IMR-90 (cell line): ENCODE measurements at regions not wholly inside any gene's neighbourhood (a gene's known extent, or its start where the extent isn't known, plus 50 kb on each side); places are given as distances from the start of the nearest gene placed in this dataset.

Experiments
- ATAC-seq: fragments of 200-7000 bp; cut with Tn5 transposase; 2 replicates; pipeline ENCODE4 v1.9.1; 2020; ENCODE audit warnings: low read depth, mild to moderate bottlenecking, moderate library complexity
- BruUV-seq: library from RNA; stranded (reverse); fragments of 400-500 nt; replicated peaks from 2 replicates; lab custom pipeline; 2021; lab: Mats Ljungman, UMichigan
- CTCF ChIA-PET: fragments of 300-600 bp; formaldehyde crosslinking; extraction: SDS; loops from one replicate; lab custom pipeline; 2021; ENCODE audit warnings: antibody characterized with exemption; lab: Yijun Ruan, JAX
- POLR2A ChIA-PET: fragments of 300-600 bp; sonication (Branson Sonifier 250); formaldehyde crosslinking; loops from one replicate; lab custom pipeline; 2022; ENCODE audit warnings: antibody characterized with exemption; ENCODE audit not compliant: unreplicated experiment; lab: Charles Lee
- DNase-seq: peaks from one replicate; pipeline ENCODE4 v3.0.0; 2013
- H2AFZ ChIP-seq: replicated peaks from 2 replicates; pipeline ENCODE3; 2013; ENCODE audit warnings: low read length, mild to moderate bottlenecking; ENCODE audit not compliant: poor library complexity
- H2AK5ac ChIP-seq: 2 replicates; pipeline ENCODE4 v1.6.1; 2013; ENCODE audit warnings: low read depth, low read length, inconsistent platforms
- H2AK9ac ChIP-seq: replicated peaks from 2 replicates; pipeline ENCODE3; 2013; ENCODE audit warnings: mild to moderate bottlenecking, low read depth, low read length, moderate library complexity; ENCODE audit not compliant: poor library complexity
- H2BK120ac ChIP-seq: 2 replicates; pipeline ENCODE4 v1.6.1; 2013; ENCODE audit warnings: low read depth, low read length, inconsistent platforms
- H2BK15ac ChIP-seq: 3 replicates; pipeline ENCODE4 v1.6.1; 2013; ENCODE audit warnings: low read depth, low read length, inconsistent platforms
- H2BK20ac ChIP-seq: 2 replicates; pipeline ENCODE4 v1.6.1; 2013; ENCODE audit warnings: low read depth, mild to moderate bottlenecking, inconsistent platforms, low read length, moderate library complexity
- H2BK5ac ChIP-seq: 2 replicates; pipeline ENCODE4 v1.6.1; 2013; ENCODE audit warnings: mild to moderate bottlenecking, low read depth, low read length, inconsistent platforms; ENCODE audit not compliant: poor library complexity, severe bottlenecking
- H3K14ac ChIP-seq: replicated peaks from 2 replicates; pipeline ENCODE4 v1.6.1; 2013; ENCODE audit warnings: low read depth, low read length, inconsistent platforms
- H3K18ac ChIP-seq: 2 replicates; pipeline ENCODE4 v1.6.1; 2013; ENCODE audit warnings: low read depth, low read length, control low read depth
- H3K23ac ChIP-seq: 2 replicates; pipeline ENCODE4 v1.6.1; 2013; ENCODE audit warnings: low read depth, low read length, inconsistent platforms
- H3K27ac ChIP-seq: 2 replicates; pipeline ENCODE4 v1.5.1; 2013; ENCODE audit warnings: mild to moderate bottlenecking, control low read depth, low read length; ENCODE audit not compliant: insufficient read depth
- H3K27me3 ChIP-seq: 2 replicates; pipeline ENCODE4 v1.6.1; 2013; ENCODE audit warnings: low read length; ENCODE audit not compliant: control insufficient read depth, insufficient read depth
- H3K36me3 ChIP-seq: 2 replicates; pipeline ENCODE4 v1.6.1; 2013; ENCODE audit warnings: low read length, mixed read lengths; ENCODE audit not compliant: control insufficient read depth, insufficient read depth
- H3K4ac ChIP-seq: 2 replicates; pipeline ENCODE4 v1.6.1; 2013; ENCODE audit warnings: low read depth, low read length, inconsistent platforms
- H3K4me1 ChIP-seq: 2 replicates; pipeline ENCODE4 v1.6.1; 2013; ENCODE audit warnings: low read length, mixed read lengths; ENCODE audit not compliant: control insufficient read depth, insufficient read depth
- H3K4me2 ChIP-seq: 2 replicates; pipeline ENCODE4 v1.6.1; 2013; ENCODE audit warnings: low read depth, mild to moderate bottlenecking, control low read depth, low read length, moderate library complexity
- H3K4me3 ChIP-seq: 2 replicates; pipeline ENCODE4 v1.5.1; 2013; ENCODE audit warnings: low read depth, mild to moderate bottlenecking, control low read depth, low read length, moderate library complexity; ENCODE audit not compliant: insufficient read depth
- H3K56ac ChIP-seq: 2 replicates; pipeline ENCODE4 v1.6.1; 2013; ENCODE audit warnings: low read length, inconsistent platforms; ENCODE audit not compliant: insufficient read depth; ENCODE audit errors: extremely low read depth
- H3K79me1 ChIP-seq, 2 experiments: 2 replicates each; pipeline ENCODE4 v1.6.1; 2013; ENCODE audit warnings: low read length in 2 of 2, inconsistent platforms in 1 of 2, low read depth in 1 of 2
- H3K9ac ChIP-seq: 2 replicates; pipeline ENCODE4 v1.6.1; 2013; ENCODE audit warnings: low read depth, low read length, control low read depth
- H3K9me1 ChIP-seq: 2 replicates; pipeline ENCODE4 v1.6.1; 2013; ENCODE audit warnings: low read length, inconsistent platforms; ENCODE audit not compliant: insufficient read depth
- H3K9me3 ChIP-seq: 2 replicates; pipeline ENCODE4 v1.6.1; 2013; ENCODE audit warnings: low read length; ENCODE audit not compliant: control insufficient read depth, insufficient read depth
- H4K20me1 ChIP-seq: 2 replicates; pipeline ENCODE4 v1.6.1; 2013; ENCODE audit warnings: low read length, inconsistent platforms; ENCODE audit not compliant: insufficient read depth
- H4K5ac ChIP-seq: 2 replicates; pipeline ENCODE4 v1.6.1; 2013; ENCODE audit warnings: mild to moderate bottlenecking, low read depth, low read length, control low read depth
- H4K8ac ChIP-seq, 2 experiments: 2 replicates each; pipeline ENCODE4 v1.6.1; 2013; ENCODE audit warnings: low read depth in 2 of 2, low read length in 2 of 2, control low read depth in 1 of 2, inconsistent platforms in 1 of 2
- H4K91ac ChIP-seq: 2 replicates; pipeline ENCODE4 v1.6.1; 2013; ENCODE audit warnings: low read depth, low read length, inconsistent platforms; ENCODE audit not compliant: insufficient read depth
- BHLHE40 ChIP-seq: fragments of 150-350 bp; IDR thresholded peaks from 2 replicates; pipeline ENCODE4 v1.6.1; 2016; ENCODE audit warnings: mild to moderate bottlenecking, low read depth, low read length
- CEBPB ChIP-seq: IDR thresholded peaks from 2 replicates; pipeline ENCODE4 v1.6.1; 2012; ENCODE audit warnings: low read depth, low read length, improper control_type of control experiment
- CHD1 ChIP-seq: IDR thresholded peaks from 2 replicates; pipeline ENCODE4 v1.6.1; 2012; ENCODE audit warnings: low read depth, low read length, improper control_type of control experiment
- CTCF ChIP-seq: conservative IDR thresholded peaks from 2 replicates; pipeline ENCODE4 v1.5.1; 2012; ENCODE audit warnings: mild to moderate bottlenecking, low read depth, low read length, improper control_type of control experiment
- ELK1 ChIP-seq: fragments of 150-350 bp; IDR thresholded peaks from 2 replicates; pipeline ENCODE4 v1.6.1; 2016; ENCODE audit warnings: low read depth, mild to moderate bottlenecking, low read length, moderate library complexity, borderline replicate concordance
- FOS ChIP-seq: fragments of 150-350 bp; IDR thresholded peaks from 2 replicates; pipeline ENCODE4 v1.6.1; 2016; ENCODE audit warnings: low read depth, low read length
- MAFK ChIP-seq: IDR thresholded peaks from 2 replicates; pipeline ENCODE4 v1.6.1; 2012; ENCODE audit warnings: low read depth, low read length, improper control_type of control experiment
- MAZ ChIP-seq: IDR thresholded peaks from 2 replicates; pipeline ENCODE4 v1.6.1; 2012; ENCODE audit warnings: low read depth, mild to moderate bottlenecking, low read length, improper control_type of control experiment, moderate library complexity, borderline replicate concordance
- MXI1 ChIP-seq: IDR thresholded peaks from 2 replicates; pipeline ENCODE4 v1.6.1; 2012; ENCODE audit warnings: low read depth, mild to moderate bottlenecking, low read length, moderate library complexity, borderline replicate concordance
- NFE2L2 ChIP-seq: fragments of 150-350 bp; IDR thresholded peaks from 2 replicates; pipeline ENCODE4 v1.6.1; 2016; ENCODE audit warnings: low read depth, mild to moderate bottlenecking, low read length
- POLR2A ChIP-seq: IDR thresholded peaks from 2 replicates; pipeline ENCODE4 v1.6.1; 2012; ENCODE audit warnings: mild to moderate bottlenecking, low read depth, low read length
- RAD21 ChIP-seq: IDR thresholded peaks from 2 replicates; pipeline ENCODE4 v1.6.1; 2012; ENCODE audit warnings: low read length, improper control_type of control experiment
- RCOR1 ChIP-seq: IDR thresholded peaks from 2 replicates; pipeline ENCODE4 v1.6.1; 2012; ENCODE audit warnings: mild to moderate bottlenecking, low read length, improper control_type of control experiment; ENCODE audit not compliant: insufficient replicate concordance
- RFX5 ChIP-seq: IDR thresholded peaks from 2 replicates; pipeline ENCODE4 v1.8.0; 2012; ENCODE audit warnings: low read depth, mild to moderate bottlenecking, low read length, moderate library complexity
- SMC3 ChIP-seq: fragments of 150-350 bp; IDR thresholded peaks from 2 replicates; pipeline ENCODE4 v1.6.1; 2016; ENCODE audit warnings: low read depth, mild to moderate bottlenecking, antibody characterized with exemption, low read length, moderate library complexity
- USF2 ChIP-seq: fragments of 150-350 bp; IDR thresholded peaks from 2 replicates; pipeline ENCODE4 v1.6.1; 2017; ENCODE audit warnings: mild to moderate bottlenecking, antibody characterized with exemption, low read length, low read depth
- WGBS, 2 experiments: methylation state at CpG; one replicate each; pipeline versions ENCODE4 v1.1.5 to v1.1.7; 2013; ENCODE audit warnings: missing lambda C conversion rate in 2 of 2; ENCODE audit not compliant: insufficient read length in 1 of 2; ENCODE audit errors: extremely low coverage in 2 of 2; 5-methylcytosine and 5-hydroxymethylcytosine counted together
- dilution Hi-C: fragments of 300-500 bp; cut with HindIII; formaldehyde crosslinking; loops from one replicate; pipeline ENCODE4 v1.14.3; 2018; ENCODE audit warnings: low sequenced_read_pairs; ENCODE audit not compliant: unreplicated experiment
- in situ Hi-C: fragments of 300-500 bp; cut with MboI; formaldehyde crosslinking; loops from 3 replicates; pipeline ENCODE4 v1.14.3; 2019; ENCODE audit warnings: low sequenced_read_pairs, inconsistent platforms, mixed read lengths
- intact Hi-C: fragments of 100-400 bp; cut with micrococcal nuclease; formaldehyde crosslinking; loops from 2 replicates; pipeline ENCODE4 v1.10.0; 2022

GRCh38 chr6:112437058-112437457 is 89.9 kb downstream of the RFPL4B start:
- WGBS, 2 experiments: no CpG with 5 or more reads among the region's 1 CpG
- Histone ChIP-seq H4K5ac (no peak overlapping the region), H2AK5ac (no peak overlapping the region), H2AFZ (no peak overlapping the region), H4K20me1 (no peaks in the 10 kb centered on the region), H2BK20ac (no peak overlapping the region), H3K23ac (no peak overlapping the region), H3K14ac (no peak overlapping the region), H3K4me3 (no peak overlapping the region), H3K4me2 (no peak overlapping the region), H3K27ac (no peak overlapping the region), H4K8ac (no peak overlapping the region), H3K4ac (no peak overlapping the region), H3K79me1 (no peaks in the 10 kb centered on the region), H2BK15ac (no peak overlapping the region), H3K9me3 (no peaks in the 10 kb centered on the region), H2BK120ac (no peak overlapping the region), H3K9me1 (no peaks in the 10 kb centered on the region), H2BK5ac (no peak overlapping the region), H3K56ac (no peak overlapping the region), H3K18ac (no peak overlapping the region), H4K91ac (no peak overlapping the region), H3K27me3 (no peaks in the 10 kb centered on the region), H3K36me3 (no peaks in the 10 kb centered on the region), H3K4me1 (no peaks in the 10 kb centered on the region; the same call in 1 of the 2 replicates), H3K9ac (no peak overlapping the region), H2AK9ac (no peak overlapping the region)
- ATAC-seq: no peak
- DNase-seq: no peak
- dilution Hi-C loops: no loop called here
- in situ Hi-C loops: no loop called here
- TF ChIP-seq MXI1 (no peak), NFE2L2 (no peak), RCOR1 (no peak), CHD1 (no peak), RAD21 (no peak), FOS (no peak), POLR2A (no peak), RFX5 (no peak), MAFK (no peak), SMC3 (no peak), USF2 (no peak), CEBPB (no peak), CTCF (no peak), MAZ (no peak), BHLHE40 (no peak), ELK1 (no peak)
- intact Hi-C loops: no loop called here
- no TSS peak for BruUV-seq
- POLR2A ChIA-PET: no interaction called here
- CTCF ChIA-PET: interaction anchor here (0.6 kb wide), 1 partner anchor 179 kb away, joined by 6 read pairs; no protein-coding TSS in a partner anchor
